ENCODE measurements at regions not wholly inside any gene's neighbourhood (a gene's known extent, or its start where the extent isn't known, plus 50 kb on each side); places are given as distances from the start of the nearest gene placed in this dataset.
"Not testable (repeated sequence)": the region's sequence is repeated elsewhere in the genome, so short reads cannot be mapped to it uniquely, and the experiment has no call there.

DNA sequence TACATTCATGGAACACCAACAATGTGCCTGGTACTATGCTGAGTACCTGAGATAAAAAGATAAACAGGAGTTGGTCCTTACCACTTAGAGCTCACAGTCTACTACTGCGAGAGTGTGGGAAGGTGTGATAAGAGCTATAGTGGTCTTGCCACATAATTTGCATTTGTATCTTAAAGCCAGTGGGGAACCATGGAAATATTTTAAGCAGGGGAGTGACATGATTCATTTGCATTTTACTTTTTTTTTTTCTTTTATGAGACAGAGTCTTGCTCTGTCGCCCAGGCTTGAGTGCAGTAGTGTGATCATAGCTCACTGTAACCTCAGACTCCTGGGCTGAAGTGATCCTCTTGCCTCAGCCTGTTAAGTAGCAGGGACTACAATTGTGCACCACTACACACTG is 53.6 kb downstream of the SRGAP2 start:
- DNase-seq, result not testable (repeated sequence)

DNA sequence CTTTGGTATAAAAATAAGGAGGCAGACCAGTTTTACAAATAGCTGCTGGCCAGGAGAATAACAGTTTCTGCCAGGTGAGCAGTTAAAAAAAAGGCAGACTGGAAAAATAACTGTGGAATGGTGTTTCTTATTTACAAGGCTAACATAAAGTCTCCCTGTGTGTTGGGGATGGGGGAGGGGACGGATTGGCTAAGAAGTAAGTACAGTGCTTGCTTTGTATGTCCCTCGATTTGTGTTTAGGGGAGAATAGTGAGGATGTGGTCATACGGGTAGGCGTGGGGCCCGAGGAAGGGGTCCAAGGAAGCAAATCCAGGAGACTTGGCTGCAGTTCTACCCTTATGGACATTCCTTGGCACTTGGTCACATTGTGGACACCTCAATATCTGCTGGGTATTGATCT is 58.1 kb downstream of the SRGAP2 start:
- not testable (repeated sequence) for DNase-seq

DNA sequence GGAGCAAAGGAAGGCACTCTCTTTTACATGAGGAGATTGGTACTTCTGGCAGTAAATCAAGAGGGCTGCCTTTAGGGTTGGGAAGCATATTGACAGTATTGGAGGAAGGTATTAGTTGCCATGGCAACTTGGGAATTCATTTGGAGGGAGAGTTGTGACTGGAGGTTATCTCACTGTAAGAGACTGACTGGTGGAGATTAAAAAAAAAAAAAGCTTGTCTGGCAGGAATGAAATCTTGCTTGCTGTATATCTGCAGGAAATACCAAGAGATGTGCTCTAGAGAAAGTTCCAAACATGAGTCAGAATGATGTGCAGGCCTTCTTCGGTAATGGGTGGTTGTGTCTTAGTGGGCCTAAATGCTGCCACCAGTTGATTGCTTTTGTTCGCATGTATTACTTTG is 59.1 kb downstream of the SRGAP2 start:
- DNase-seq, result not testable (repeated sequence)

- not testable (repeated sequence) for DNase-seq
Measured at GRCh38 chr1:206264916-206265315, 61.6 kb downstream of the SRGAP2 start.

DNA sequence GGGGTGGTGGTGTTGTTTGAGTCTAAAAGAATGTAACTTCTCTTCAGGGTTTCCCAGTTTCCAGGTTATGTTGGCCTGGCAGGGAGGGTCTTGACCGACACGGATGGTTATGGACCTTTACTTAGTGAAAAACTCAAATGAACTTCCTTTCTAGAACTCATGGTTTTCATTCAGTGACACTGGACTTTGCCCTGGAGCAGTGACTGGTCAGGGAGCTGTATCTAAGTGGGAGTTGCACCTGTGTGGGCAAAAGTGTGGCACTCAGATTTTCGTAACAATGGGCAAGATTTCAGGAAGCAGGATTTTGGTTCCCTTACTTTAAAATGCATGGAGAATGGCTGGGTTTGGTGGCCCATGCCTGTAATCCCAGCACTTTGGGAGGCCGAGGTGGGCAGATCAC is 67.8 kb downstream of the SRGAP2 start:
- DNase-seq, result not testable (repeated sequence)

DNA sequence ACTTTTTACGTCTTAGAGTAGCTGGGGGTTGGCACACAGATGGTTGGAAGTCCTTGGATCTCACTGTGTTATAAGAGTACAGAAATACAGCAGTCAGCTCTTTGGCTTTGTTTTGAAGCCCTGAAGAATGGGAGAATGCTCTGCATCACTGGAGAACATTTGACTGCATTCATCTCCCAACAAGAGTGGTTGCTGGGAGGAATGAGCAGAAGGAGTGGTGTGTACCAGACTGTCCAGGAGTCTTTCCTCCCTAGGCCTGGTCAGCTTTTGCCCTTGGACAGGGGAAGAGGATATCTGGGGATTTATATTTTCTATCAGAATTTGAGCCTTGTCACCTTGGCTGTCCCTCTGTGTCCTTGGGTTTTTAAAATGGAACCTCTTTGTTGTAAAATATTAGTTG is 69.8 kb downstream of the SRGAP2 start:
- DNase-seq, result not testable (repeated sequence)

- DNase-seq, result not testable (repeated sequence)
Measured at GRCh38 chr1:206276143-206276542, 72.8 kb downstream of the SRGAP2 start.

- DNase-seq, result not testable (repeated sequence)
Measured at GRCh38 chr1:206278683-206279082, 75.3 kb downstream of the SRGAP2 start.

GRCh38 chr1:206280683-206281082 is 77.3 kb downstream of the SRGAP2 start:
- DNase-seq, result not testable (repeated sequence)

DNA sequence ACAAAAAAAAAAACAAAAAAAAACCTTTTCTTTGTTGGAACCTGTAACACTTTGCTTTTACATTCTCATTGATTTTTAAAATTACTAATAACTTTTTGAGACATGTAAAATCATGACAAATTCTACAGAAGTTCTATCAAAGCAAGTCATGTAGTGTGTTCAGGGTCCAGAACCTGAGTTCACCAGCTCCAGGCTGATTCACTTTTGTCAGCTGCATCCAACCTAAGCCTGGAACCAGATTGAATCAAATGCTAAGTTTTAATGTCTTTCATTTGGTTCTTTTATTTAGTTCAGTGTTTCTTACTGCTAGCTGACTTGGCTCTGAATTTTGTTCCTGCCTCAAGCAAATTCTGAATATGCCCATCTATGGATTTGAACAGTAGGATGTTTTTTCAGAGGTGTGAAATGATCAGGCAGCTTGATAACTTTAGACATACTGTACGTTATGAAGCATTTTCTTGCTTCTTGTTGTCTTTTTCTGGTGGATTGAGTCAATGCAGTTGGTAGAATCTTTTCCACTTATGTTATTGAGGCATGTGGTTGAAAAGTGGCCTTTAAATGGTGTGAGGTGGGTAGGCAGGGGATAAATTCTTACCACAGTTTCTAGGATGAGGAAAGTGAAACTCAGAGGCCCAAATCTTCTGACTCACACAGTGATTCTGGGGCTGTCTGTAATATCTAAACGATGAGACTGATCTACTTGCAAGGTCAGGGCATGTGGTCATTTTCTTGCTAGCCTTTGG is 78.7 kb downstream of the SRGAP2 start:
- not testable (repeated sequence) for DNase-seq

- not testable (repeated sequence) for DNase-seq
Measured at GRCh38 chr1:206285024-206285960, 82.0 kb downstream of the SRGAP2 start.

DNA sequence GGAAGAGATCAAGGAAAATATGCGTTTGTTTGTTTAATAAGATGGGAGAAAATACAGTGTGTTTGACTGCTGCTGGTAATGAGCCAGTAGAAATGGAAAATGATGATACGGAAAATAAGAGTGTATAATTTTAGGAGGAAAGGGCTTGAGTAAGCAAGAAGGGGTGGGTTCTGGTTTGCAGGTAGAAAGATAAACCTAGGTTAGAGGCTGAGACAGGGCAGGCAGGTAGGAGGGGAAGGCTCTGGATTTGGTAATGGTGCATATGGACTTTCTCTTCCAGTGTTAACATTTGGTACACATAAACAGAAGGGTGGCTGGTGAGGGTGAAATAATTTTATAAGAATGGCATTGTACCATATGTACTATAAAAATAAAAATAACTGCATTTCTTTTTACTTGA is 84.4 kb downstream of the SRGAP2 start:
- DNase-seq, result not testable (repeated sequence)

- not testable (repeated sequence) for DNase-seq
Measured at GRCh38 chr1:206288453-206288852, 85.1 kb downstream of the SRGAP2 start.

- DNase-seq, result not testable (repeated sequence)
Measured at GRCh38 chr1:206297145-206298031, 94.0 kb downstream of the SRGAP2 start.

DNA sequence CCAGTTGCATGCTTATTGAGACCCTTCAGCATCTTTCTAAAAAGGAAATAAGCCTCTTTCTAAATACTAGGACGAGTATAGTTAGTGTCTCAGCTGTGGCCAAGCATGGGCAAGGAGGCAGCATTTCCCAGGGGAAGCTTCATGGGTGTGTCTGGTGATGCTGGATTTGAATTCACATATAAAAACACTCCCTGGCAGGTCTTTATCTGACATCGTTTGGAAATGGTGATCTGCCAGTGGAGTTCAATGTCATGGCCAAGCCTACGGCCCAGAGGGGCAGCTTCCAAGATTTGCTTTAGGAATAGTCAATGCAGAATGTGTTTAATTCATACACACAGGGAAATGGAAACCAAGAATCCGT is 94.7 kb downstream of the SRGAP2 start:
- not testable (repeated sequence) for DNase-seq

DNA sequence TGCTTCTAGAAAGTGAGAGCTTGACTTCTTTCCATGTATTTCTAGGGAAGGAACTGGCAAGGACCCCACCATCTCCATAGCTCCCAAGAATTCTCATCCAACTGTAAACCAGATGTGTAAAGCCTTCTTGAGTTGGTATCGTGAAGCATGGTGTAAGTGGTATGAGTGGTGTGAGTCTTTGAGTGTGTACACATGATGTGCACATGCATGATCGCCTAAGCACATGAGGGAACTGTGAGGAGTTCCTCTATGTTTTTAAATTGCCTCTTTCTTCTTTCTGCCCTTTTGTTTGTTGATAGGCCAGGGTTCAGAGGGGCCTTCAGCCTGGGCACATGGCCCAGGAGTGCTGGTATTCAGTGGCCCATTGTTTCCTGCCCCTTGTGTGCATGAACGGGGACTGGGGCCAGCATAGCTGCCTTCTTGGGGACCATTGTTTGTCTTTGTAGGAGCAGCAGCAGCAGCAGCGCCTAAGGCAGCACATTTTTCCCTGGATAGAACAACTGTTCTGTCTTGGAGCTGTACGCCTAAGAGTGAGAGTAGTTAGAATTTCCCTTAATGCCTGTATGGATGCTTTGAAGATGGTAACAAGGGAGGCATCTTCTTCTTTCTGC is 95.9 kb downstream of the SRGAP2 start:
- DNase-seq, result not testable (repeated sequence)

DNA sequence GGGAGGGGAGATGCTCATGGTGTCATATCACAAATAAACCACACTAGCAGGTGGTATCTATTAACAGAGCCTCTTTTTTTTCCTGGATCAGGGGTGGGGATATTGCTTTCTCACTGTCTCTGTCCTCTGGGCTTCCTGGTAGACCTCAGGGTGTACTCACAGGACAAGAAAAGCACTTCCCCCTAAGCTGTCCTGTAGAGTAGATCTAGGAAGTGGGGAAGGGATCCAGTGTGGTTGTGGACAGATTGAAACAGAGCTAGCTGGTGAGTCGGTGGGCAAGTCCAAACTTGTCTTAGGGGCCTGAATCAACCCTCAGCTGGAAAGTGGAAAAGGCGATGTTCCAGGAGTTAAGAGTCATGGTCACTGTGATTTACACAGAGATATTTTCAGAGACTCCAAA is 96.6 kb downstream of the SRGAP2 start:
- DNase-seq, result not testable (repeated sequence)

GRCh38 chr1:206302056-206302455 is 98.7 kb downstream of the SRGAP2 start:
- not testable (repeated sequence) for DNase-seq

GRCh38 chr1:206307442-206307841 is 104.1 kb downstream of the SRGAP2 start:
- not testable (repeated sequence) for DNase-seq

- not testable (repeated sequence) for DNase-seq
Measured at GRCh38 chr1:206310948-206311347, 107.6 kb downstream of the SRGAP2 start.

GRCh38 chr1:206311611-206312273 is 108.4 kb downstream of the SRGAP2 start:
- not testable (repeated sequence) for DNase-seq
